Thyroid gland (tissue), 4 donors: ENCODE measurements at regions not wholly inside any gene's neighbourhood (a gene's known extent, or its start where the extent isn't known, plus 50 kb on each side); places are given as distances from the start of the nearest gene placed in this dataset.

ENCODE experiments used
- POLR2A ChIP-seq, 2 donors: fragments of 450-650 bp; IDR thresholded peaks; one replicate each; pipeline ENCODE4 v1.6.1; 2017; ENCODE audit warnings: antibody characterized with exemption in 2 of 2, mild to moderate bottlenecking in 2 of 2, moderate library complexity in 1 of 2
- TF ChIP-seq, protein P1 (sequence below), 6 experiments: fragments of 200-600 bp in 3 of 6; fragments of 450-650 bp in 3 of 6; sonication (generic) in 3 of 6; IDR thresholded peaks; one replicate each; pipeline ENCODE4 v1.5.1; 2016 to 2019; ENCODE audit warnings: antibody characterized with exemption in 6 of 6, mild to moderate bottlenecking in 2 of 6, inconsistent platforms in 1 of 6, moderate library complexity in 1 of 6

DNA sequence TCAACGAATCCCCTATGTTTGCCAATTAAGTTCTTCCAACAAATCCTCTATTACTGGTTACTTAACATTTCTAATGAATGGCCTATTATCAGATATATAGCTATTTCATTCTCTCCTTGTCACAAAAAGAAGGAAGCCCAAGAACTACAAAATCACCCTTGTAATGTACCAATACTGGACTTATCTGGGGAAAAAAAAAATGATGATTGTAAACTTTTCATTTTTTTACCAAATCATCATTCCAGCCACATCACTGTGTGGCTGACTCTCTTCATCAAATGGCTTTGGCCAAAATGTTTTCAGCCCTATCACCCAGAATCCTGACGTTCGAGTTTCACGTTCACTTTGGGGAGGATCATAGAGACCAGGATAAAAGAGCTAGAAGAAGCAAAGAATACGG lies 216.7 kb downstream of the ACTL7B start:
- TF ChIP-seq, protein P1, sequence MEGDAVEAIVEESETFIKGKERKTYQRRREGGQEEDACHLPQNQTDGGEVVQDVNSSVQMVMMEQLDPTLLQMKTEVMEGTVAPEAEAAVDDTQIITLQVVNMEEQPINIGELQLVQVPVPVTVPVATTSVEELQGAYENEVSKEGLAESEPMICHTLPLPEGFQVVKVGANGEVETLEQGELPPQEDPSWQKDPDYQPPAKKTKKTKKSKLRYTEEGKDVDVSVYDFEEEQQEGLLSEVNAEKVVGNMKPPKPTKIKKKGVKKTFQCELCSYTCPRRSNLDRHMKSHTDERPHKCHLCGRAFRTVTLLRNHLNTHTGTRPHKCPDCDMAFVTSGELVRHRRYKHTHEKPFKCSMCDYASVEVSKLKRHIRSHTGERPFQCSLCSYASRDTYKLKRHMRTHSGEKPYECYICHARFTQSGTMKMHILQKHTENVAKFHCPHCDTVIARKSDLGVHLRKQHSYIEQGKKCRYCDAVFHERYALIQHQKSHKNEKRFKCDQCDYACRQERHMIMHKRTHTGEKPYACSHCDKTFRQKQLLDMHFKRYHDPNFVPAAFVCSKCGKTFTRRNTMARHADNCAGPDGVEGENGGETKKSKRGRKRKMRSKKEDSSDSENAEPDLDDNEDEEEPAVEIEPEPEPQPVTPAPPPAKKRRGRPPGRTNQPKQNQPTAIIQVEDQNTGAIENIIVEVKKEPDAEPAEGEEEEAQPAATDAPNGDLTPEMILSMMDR (IDR thresholded peaks at IDR 0.05), result no peak
- no peak for TF ChIP-seq POLR2A (IDR thresholded peaks at IDR 0.05)
